K562 (cell line): ENCODE measurements at regions not wholly inside any gene's neighbourhood (a gene's known extent, or its start where the extent isn't known, plus 50 kb on each side); places are given as distances from the start of the nearest gene placed in this dataset.

ENCODE experiments used
- ARNT ChIP-seq, 2 experiments: fragments of 450-650 bp; IDR thresholded peaks; 2 replicates each; pipeline ENCODE4 v1.6.1; 2016; ENCODE audit warnings: mild to moderate bottlenecking in 1 of 2
- BDP1 ChIP-seq: IDR thresholded peaks from 3 replicates; pipeline ENCODE4 v1.6.1; 2011; ENCODE audit not compliant: insufficient read length, insufficient read depth
- CBFA2T3 ChIP-seq: fragments of 450-650 bp; IDR thresholded peaks from 2 replicates; pipeline ENCODE4 v1.6.1; 2017
- CHCHD3 ChIP-seq: fragments of 250-450 bp; sonication (Bioruptor Pico); IDR thresholded peaks from 2 replicates; pipeline ENCODE4 v2.1.2; 2022; ENCODE audit warnings: mild to moderate bottlenecking
- ELF2 ChIP-seq: fragments of 250-450 bp; sonication (Bioruptor Pico); IDR thresholded peaks from 2 replicates; pipeline ENCODE4 v1.5.0; 2021; ENCODE audit warnings: mild to moderate bottlenecking
- ERF ChIP-seq: fragments of 450-650 bp; formaldehyde crosslinking; IDR thresholded peaks from 2 replicates; pipeline ENCODE4 v1.4.0; 2020; ENCODE audit warnings: mild to moderate bottlenecking, mixed read lengths
- FOXA3 ChIP-seq, 2 experiments: fragments of 450-650 bp in 1 of 2; sonication (generic) in 1 of 2; formaldehyde crosslinking; IDR thresholded peaks in 1 of 2; conservative IDR thresholded peaks in 1 of 2; 2 replicates each; pipeline versions ENCODE4 v1.4.0 to v1.8.0; 2020 to 2022; ENCODE audit warnings: mild to moderate bottlenecking in 2 of 2, missing genetic modification reagents in 1 of 2
- GABPA ChIP-seq: fragments of 200-800 bp; sonication (Bioruptor generic); conservative IDR thresholded peaks from 2 replicates; pipeline ENCODE4 v1.6.1; 2016; ENCODE audit warnings: low read depth, missing genetic modification characterization, missing compliant biosample characterization
- HDAC6 ChIP-seq: IDR thresholded peaks from 2 replicates; pipeline ENCODE4 v1.6.1; 2012; ENCODE audit warnings: low read depth, mild to moderate bottlenecking, control low read depth, inconsistent platforms, low read length, moderate library complexity
- HNRNPLL ChIP-seq: fragments of 200-400 bp; formaldehyde crosslinking; IDR thresholded peaks from 2 replicates; pipeline ENCODE4 v1.6.1; 2017; ENCODE audit warnings: low read length, low read depth, mild to moderate bottlenecking; ENCODE audit not compliant: poor library complexity, severe bottlenecking
- ILK ChIP-seq: fragments of 450-650 bp; IDR thresholded peaks from 2 replicates; pipeline ENCODE4 v1.6.1; 2016; ENCODE audit warnings: missing genetic modification characterization, low read depth, mild to moderate bottlenecking, missing compliant biosample characterization, moderate library complexity, borderline replicate concordance
- KDM5B ChIP-seq: fragments of 200-600 bp; sonication (generic); IDR thresholded peaks from 2 replicates; pipeline ENCODE4 v1.6.1; 2012; ENCODE audit warnings: low read depth, mild to moderate bottlenecking, moderate library complexity, low read length, control low read depth, inconsistent platforms; ENCODE audit not compliant: insufficient replicate concordance
- KLF13 ChIP-seq: fragments of 450-650 bp; IDR thresholded peaks from 2 replicates; pipeline ENCODE4 v1.6.1; 2016; ENCODE audit warnings: missing genetic modification characterization, low read depth, mild to moderate bottlenecking, missing compliant biosample characterization, moderate library complexity, borderline replicate concordance
- MEIS2 ChIP-seq: fragments of 450-650 bp; IDR thresholded peaks from 2 replicates; pipeline ENCODE4 v1.6.1; 2014; ENCODE audit warnings: mild to moderate bottlenecking; ENCODE audit not compliant: partially characterized antibody
- MTF1 ChIP-seq: fragments of 250-450 bp; sonication (Bioruptor Pico); IDR thresholded peaks from 2 replicates; pipeline ENCODE4 v1.9.0; 2021; ENCODE audit warnings: moderate library complexity, mild to moderate bottlenecking, inconsistent platforms, borderline replicate concordance
- POLR2B ChIP-seq: fragments of 450-650 bp; IDR thresholded peaks from 2 replicates; pipeline ENCODE4 v1.6.1; 2018; ENCODE audit warnings: low read depth; ENCODE audit not compliant: partially characterized antibody
- PRPF4 ChIP-seq: fragments of 200-400 bp; formaldehyde crosslinking; IDR thresholded peaks from one replicate; pipeline ENCODE4 v1.6.1; 2017; ENCODE audit warnings: low read length, low read depth, mild to moderate bottlenecking; ENCODE audit not compliant: insufficient read depth, poor library complexity, severe bottlenecking
- PYGO2 ChIP-seq: fragments of 450-650 bp; IDR thresholded peaks from 2 replicates; pipeline ENCODE4 v1.6.1; 2016; ENCODE audit warnings: mild to moderate bottlenecking, missing genetic modification characterization, moderate library complexity, missing compliant biosample characterization
- RBM34 ChIP-seq: fragments of 200-400 bp; formaldehyde crosslinking; IDR thresholded peaks from 2 replicates; pipeline ENCODE4 v1.6.1; 2018; ENCODE audit warnings: low read length, borderline replicate concordance; ENCODE audit not compliant: insufficient read depth
- RNF2 ChIP-seq: sonication (generic); IDR thresholded peaks from 2 replicates; pipeline ENCODE4 v1.6.1; 2016
- SAFB ChIP-seq: fragments of 200-400 bp; formaldehyde crosslinking; IDR thresholded peaks from 2 replicates; pipeline ENCODE4 v1.6.1; 2017; ENCODE audit warnings: low read depth, low read length, borderline replicate concordance
- SIN3B ChIP-seq: fragments of 450-650 bp; IDR thresholded peaks from 2 replicates; pipeline ENCODE4 v1.6.1; 2017; ENCODE audit warnings: low read depth, mild to moderate bottlenecking, moderate library complexity
- SMAD4 ChIP-seq: fragments of 250-450 bp; sonication (Bioruptor Pico); conservative IDR thresholded peaks from 2 replicates; pipeline ENCODE4 v1.8.0; 2021; ENCODE audit warnings: inconsistent platforms, mild to moderate bottlenecking, moderate library complexity
- SMC3 ChIP-seq: conservative IDR thresholded peaks from 2 replicates; pipeline ENCODE4 v1.6.1; 2011; ENCODE audit warnings: low read depth, low read length, improper control_type of control experiment; ENCODE audit not compliant: insufficient read depth
- STAG1 ChIP-seq: sonication (generic); formaldehyde crosslinking; IDR thresholded peaks from 2 replicates; pipeline ENCODE4 v1.5.0; 2020; ENCODE audit warnings: missing genetic modification reagents, borderline replicate concordance
- TAF1 ChIP-seq: IDR thresholded peaks from 2 replicates; pipeline ENCODE4 v1.6.1; 2011; ENCODE audit warnings: mild to moderate bottlenecking, low read length, moderate library complexity; ENCODE audit not compliant: insufficient read depth, control insufficient read depth, severe bottlenecking; ENCODE audit errors: extremely low read depth
- TAL1 ChIP-seq: fragments of 450-650 bp; IDR thresholded peaks from 2 replicates; pipeline ENCODE4 v1.6.1; 2016; ENCODE audit warnings: mild to moderate bottlenecking
- TBP ChIP-seq: optimal IDR thresholded peaks from 2 replicates; pipeline ENCODE3; 2011; ENCODE audit warnings: low read depth, low read length, improper control_type of control experiment
- TCF15 ChIP-seq: fragments of 250-450 bp; sonication (Bioruptor Pico); IDR thresholded peaks from 2 replicates; pipeline ENCODE4 v1.8.0; 2022; ENCODE audit warnings: moderate library complexity, mild to moderate bottlenecking, inconsistent platforms
- TCF7L2 ChIP-seq: fragments of 150-350 bp; IDR thresholded peaks from 2 replicates; pipeline ENCODE4 v1.6.1; 2016; ENCODE audit warnings: low read depth, mild to moderate bottlenecking, low read length, moderate library complexity
- TEAD4 ChIP-seq, 2 experiments: sonication (generic) in 1 of 2; formaldehyde crosslinking in 1 of 2; IDR thresholded peaks; 2 replicates each; pipeline versions ENCODE4 v1.6.1 to v1.8.0; 2012 to 2022; ENCODE audit warnings: borderline replicate concordance in 1 of 2, inconsistent platforms in 1 of 2, low read length in 1 of 2, mild to moderate bottlenecking in 1 of 2, missing genetic modification reagents in 1 of 2
- ZNF121 ChIP-seq: sonication (generic); formaldehyde crosslinking; conservative IDR thresholded peaks from 2 replicates; pipeline ENCODE4 v1.8.0; 2022; ENCODE audit warnings: missing genetic modification reagents
- ZNF57 ChIP-seq: fragments of 450-650 bp; formaldehyde crosslinking; IDR thresholded peaks from 2 replicates; pipeline ENCODE4 v1.4.0; 2020; ENCODE audit warnings: mild to moderate bottlenecking, moderate library complexity

GRCh38 chr4:133596459-133596858, 447.4 kb downstream of the PCDH10 start (continued):
- TF ChIP-seq HDAC6 (no peak), RNF2 (no peak), SMC3 (no peak), TBP (no peak), KDM5B (no peak), HNRNPLL (no peak), ILK (tag) (no peak), MTF1 (CRISPR knock-in tag) (no peak), TCF15 (no peak), TAL1 (peak; percentile 47; the same call in 1 of the 2 replicates), SIN3B (no peak), TCF7L2 (no peak), ERF (CRISPR knock-in tag) (no peak), POLR2B (no peak), TAF1 (no peak), BDP1 (no peak), FOXA3 (CRISPR knock-in tag; conservative IDR thresholded peaks at IDR 0.05 in 1 of 2, IDR thresholded peaks at IDR 0.05 in 1 of 2) (no peak), ZNF57 (CRISPR knock-in tag) (no peak), CHCHD3 (CRISPR knock-in tag) (no peak), MEIS2 (no peak), STAG1 (CRISPR knock-in tag) (no peak), RBM34 (no peak), TEAD4 (IDR thresholded peaks at IDR 0.05; ENCODE audit: low read length) (peak; percentile 31; the same call in 1 of the 2 replicates), TEAD4 (CRISPR knock-in tag; IDR thresholded peaks at IDR 0.05; ENCODE audit: borderline replicate concordance) (no peak), SAFB (no peak), GABPA (tag) (no peak), ELF2 (no peak), SMAD4 (CRISPR knock-in tag) (peak; percentile 37; the same call in 1 of the 2 replicates), CBFA2T3 (peak; percentile 85), ARNT (IDR thresholded peaks at IDR 0.05) (no peak), PYGO2 (no peak), ZNF121 (CRISPR knock-in tag) (no peak), PRPF4 (no peak), KLF13 (tag) (no peak)
